ENCODE measurements at regions not wholly inside any gene's neighbourhood (a gene's known extent, or its start where the extent isn't known, plus 50 kb on each side); places are given as distances from the start of the nearest gene placed in this dataset.

DNA sequence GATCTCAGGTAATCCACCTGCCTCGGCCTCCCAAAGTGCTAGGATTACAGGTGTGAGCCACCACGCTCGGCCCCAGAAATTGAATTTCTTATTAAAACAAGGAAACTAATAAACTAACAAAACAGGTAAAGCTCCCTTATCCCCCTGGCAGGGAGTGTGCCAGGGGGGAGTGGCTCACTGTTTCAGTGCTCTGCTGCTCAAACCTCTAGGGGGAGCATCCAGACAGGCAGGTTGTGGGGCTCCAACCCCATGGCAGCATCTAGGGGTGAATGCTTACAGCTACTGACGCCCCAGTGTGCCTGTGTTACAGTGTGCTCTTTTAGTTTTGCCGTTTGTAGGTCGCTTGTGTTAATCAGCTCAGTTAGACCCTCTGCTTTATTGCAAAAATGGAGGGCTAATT lies 605.0 kb downstream of the GABRG1 start:
- H3K9me3 ChIP-seq: no peaks in the 10 kb centered on the region
- no peak overlapping the region for H3K27ac ChIP-seq
- no peaks in the 10 kb centered on the region for H3K27me3 ChIP-seq
- H3K36me3 ChIP-seq: no peaks in the 10 kb centered on the region
- H3K4me1 ChIP-seq: no peaks in the 10 kb centered on the region
- no peak overlapping the region for H3K4me3 ChIP-seq
- no peak for TF ChIP-seq POLR2A (IDR thresholded peaks at IDR 0.05)
- TF ChIP-seq POLR2AphosphoS5 (IDR thresholded peaks at IDR 0.05): no peak
- no peak for TF ChIP-seq EP300 (IDR thresholded peaks at IDR 0.05)
- TF ChIP-seq, protein P1, sequence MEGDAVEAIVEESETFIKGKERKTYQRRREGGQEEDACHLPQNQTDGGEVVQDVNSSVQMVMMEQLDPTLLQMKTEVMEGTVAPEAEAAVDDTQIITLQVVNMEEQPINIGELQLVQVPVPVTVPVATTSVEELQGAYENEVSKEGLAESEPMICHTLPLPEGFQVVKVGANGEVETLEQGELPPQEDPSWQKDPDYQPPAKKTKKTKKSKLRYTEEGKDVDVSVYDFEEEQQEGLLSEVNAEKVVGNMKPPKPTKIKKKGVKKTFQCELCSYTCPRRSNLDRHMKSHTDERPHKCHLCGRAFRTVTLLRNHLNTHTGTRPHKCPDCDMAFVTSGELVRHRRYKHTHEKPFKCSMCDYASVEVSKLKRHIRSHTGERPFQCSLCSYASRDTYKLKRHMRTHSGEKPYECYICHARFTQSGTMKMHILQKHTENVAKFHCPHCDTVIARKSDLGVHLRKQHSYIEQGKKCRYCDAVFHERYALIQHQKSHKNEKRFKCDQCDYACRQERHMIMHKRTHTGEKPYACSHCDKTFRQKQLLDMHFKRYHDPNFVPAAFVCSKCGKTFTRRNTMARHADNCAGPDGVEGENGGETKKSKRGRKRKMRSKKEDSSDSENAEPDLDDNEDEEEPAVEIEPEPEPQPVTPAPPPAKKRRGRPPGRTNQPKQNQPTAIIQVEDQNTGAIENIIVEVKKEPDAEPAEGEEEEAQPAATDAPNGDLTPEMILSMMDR (IDR thresholded peaks at IDR 0.05): no peak
- ATAC-seq: no peak
- WGBS, 2 donors (ENCODE audit: low coverage in 1 of 2): 95% methylated on average over 3 of the region's 6 CpGs; no CpG with 5 or more reads in 1 of the 2 donors

DNA sequence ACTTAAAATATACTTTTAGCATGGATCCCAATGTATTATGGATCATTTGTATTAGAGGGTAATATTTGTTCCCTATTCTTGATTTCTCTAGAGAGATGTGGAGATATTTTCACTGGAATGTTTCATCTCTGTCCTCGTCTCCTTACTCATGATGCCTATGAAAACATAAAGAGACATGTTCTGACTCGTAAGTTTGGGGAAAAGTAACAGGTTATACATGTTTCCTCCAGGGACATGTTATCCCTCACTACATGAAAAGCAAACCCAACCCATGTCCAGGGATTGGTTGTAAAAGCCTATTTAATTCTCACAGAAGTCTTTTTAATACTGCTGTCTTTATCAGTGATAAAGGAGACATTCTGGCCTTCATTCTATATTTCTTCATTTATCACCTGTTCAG lies 621.4 kb downstream of the GABRG1 start:
- no peaks in the 10 kb centered on the region for H3K9me3 ChIP-seq
- no peak overlapping the region for H3K27ac ChIP-seq
- H3K27me3 ChIP-seq: no peaks in the 10 kb centered on the region
- H3K4me3 ChIP-seq: no peak overlapping the region
- TF ChIP-seq, protein P1 (IDR thresholded peaks at IDR 0.05): no peak
- TF ChIP-seq POLR2A (IDR thresholded peaks at IDR 0.05): no peak
- no peaks in the 10 kb centered on the region for H3K4me1 ChIP-seq
- no peaks in the 10 kb centered on the region for H3K36me3 ChIP-seq
- ATAC-seq: no peak
- WGBS, 2 donors (ENCODE audit: low coverage in 1 of 2): 81% methylated on average over 2 of the region's 2 CpGs

DNA sequence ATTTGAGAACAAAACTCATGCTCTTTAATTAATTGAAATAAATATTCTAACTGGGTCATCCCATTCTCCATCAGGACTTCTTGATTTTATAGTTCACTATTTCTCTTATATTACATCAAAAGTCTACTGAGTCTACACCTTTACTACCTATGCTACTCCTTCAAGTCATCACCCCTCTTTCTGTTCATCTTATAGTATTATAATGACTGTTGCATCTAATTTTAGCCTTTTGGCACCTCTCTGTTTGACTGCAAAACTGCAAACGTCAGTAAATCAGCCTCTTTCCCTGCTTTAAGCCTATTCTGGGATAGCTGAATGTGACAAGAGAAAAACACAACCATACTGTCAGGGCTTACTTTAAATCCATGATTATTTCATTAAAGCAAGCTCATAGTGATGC lies 639.1 kb downstream of the GABRG1 start:
- no peak for TF ChIP-seq POLR2A (IDR thresholded peaks at IDR 0.05)
- TF ChIP-seq EP300 (IDR thresholded peaks at IDR 0.05): no peak
- TF ChIP-seq, protein P1 (IDR thresholded peaks at IDR 0.05): no peak
- no peak for TF ChIP-seq POLR2AphosphoS5 (IDR thresholded peaks at IDR 0.05)
- WGBS, 2 donors (ENCODE audit: low coverage in 1 of 2): 7 to 21% methylated on average over 1 of the region's 1 CpG
- Histone ChIP-seq H3K4me1 (no peaks in the 10 kb centered on the region), H3K36me3 (no peaks in the 10 kb centered on the region), H3K4me3 (no peak overlapping the region), H3K9me3 (no peaks in the 10 kb centered on the region), H3K27ac (no peak overlapping the region), H3K27me3 (no peaks in the 10 kb centered on the region)
- ATAC-seq: no peak

DNA sequence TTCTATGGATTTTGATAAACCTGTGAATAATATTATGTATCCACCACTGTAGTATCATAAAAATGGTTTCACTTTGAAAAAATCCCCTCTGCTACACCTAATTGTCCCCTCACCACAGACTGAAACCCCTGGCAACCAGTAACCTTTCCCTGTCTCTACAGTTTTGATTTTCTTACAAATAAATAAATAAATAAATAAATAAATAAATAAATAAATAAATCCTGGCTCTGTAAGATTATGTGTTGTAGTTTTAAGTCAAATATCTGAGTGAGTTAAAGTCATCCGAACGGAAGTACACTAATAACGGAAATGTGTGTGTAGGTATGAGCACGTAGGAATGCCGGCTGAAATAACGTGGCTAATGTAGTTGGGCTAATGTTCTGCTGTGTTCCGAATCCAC lies 641.5 kb downstream of the GABRG1 start:
- 90 to 94% methylated on average over 7 of the region's 7 CpGs for WGBS, 2 donors (ENCODE audit: low coverage in 1 of 2)
- Histone ChIP-seq H3K27ac (no peak overlapping the region), H3K36me3 (no peaks in the 10 kb centered on the region), H3K4me3 (no peak overlapping the region), H3K4me1 (no peaks in the 10 kb centered on the region), H3K9me3 (peaks cover 0 to 4% (median 0%) of the 10 kb centered on the region in 3 donors), H3K27me3 (no peaks in the 10 kb centered on the region)
- TF ChIP-seq POLR2A (IDR thresholded peaks at IDR 0.05) (no peak), EP300 (IDR thresholded peaks at IDR 0.05) (no peak), POLR2AphosphoS5 (IDR thresholded peaks at IDR 0.05) (no peak)
- TF ChIP-seq, protein P1 (IDR thresholded peaks at IDR 0.05): no peak
- ATAC-seq: no peak

DNA sequence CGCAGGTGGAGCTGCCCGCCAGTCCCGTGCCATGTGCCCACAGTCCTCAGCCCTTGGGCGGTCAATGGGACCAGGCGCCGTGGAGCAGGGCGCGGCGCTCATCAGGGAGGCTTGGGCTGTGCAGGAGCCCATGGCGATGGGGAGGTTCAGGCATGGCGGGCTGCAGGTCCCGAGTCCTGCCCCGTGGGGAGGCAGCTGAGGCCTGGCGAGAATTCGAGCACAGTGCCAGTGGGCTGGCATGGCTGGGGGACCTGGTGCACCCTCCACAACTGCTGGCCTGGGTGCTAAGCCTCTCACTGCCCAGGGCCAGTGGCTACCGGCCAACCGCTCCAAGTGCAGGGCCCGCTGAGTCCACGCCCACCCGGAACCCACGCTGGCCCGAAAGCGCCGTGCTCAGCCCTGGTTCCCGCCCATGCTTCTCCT lies 646.5 kb downstream of the GABRG1 start:
- TF ChIP-seq POLR2AphosphoS5 (IDR thresholded peaks at IDR 0.05) (no peak), POLR2A (IDR thresholded peaks at IDR 0.05) (no peak), EP300 (IDR thresholded peaks at IDR 0.05) (no peak)
- TF ChIP-seq, protein P1 (IDR thresholded peaks at IDR 0.05): no peak
- H3K4me1 ChIP-seq: no peaks in the 10 kb centered on the region
- H3K9me3 ChIP-seq: peaks cover 0 to 7% (median 0%) of the 10 kb centered on the region in 3 donors
- no CpG with 5 or more reads among the region's 25 CpGs for WGBS, 2 donors (ENCODE audit: low coverage in 1 of 2)
- no peaks in the 10 kb centered on the region for H3K27me3 ChIP-seq
- no peak overlapping the region for H3K27ac ChIP-seq
- ATAC-seq: no peak
- no peak overlapping the region for H3K4me3 ChIP-seq
- no peaks in the 10 kb centered on the region for H3K36me3 ChIP-seq
